OCI-LY1 (cell line): ENCODE measurements at regions not wholly inside any gene's neighbourhood (a gene's known extent, or its start where the extent isn't known, plus 50 kb on each side); places are given as distances from the start of the nearest gene placed in this dataset.

Source experiments
- H2AFZ ChIP-seq: fragments of 200-600 bp; sonication (generic), shearing (Covaris generic); 2 replicates; pipeline ENCODE4 v1.6.0; 2014; ENCODE audit warnings: antibody characterized with exemption, mild to moderate bottlenecking, low read length
- H3F3A ChIP-seq: fragments of 200-600 bp; sonication (generic), shearing (Covaris generic); 2 replicates; pipeline ENCODE4 v1.6.0; 2014; ENCODE audit warnings: mild to moderate bottlenecking, antibody characterized with exemption, low read length, moderate library complexity; ENCODE audit not compliant: insufficient read depth
- H3K27ac ChIP-seq: fragments of 200-600 bp; sonication (generic); 2 replicates; pipeline ENCODE4 v1.5.1; 2014; ENCODE audit warnings: low read length, mixed run types, mild to moderate bottlenecking, low read depth; ENCODE audit not compliant: poor library complexity, severe bottlenecking
- H3K27me3 ChIP-seq: fragments of 200-600 bp; sonication (generic); 2 replicates; pipeline ENCODE4 v1.6.0; 2014; ENCODE audit warnings: antibody characterized with exemption, mild to moderate bottlenecking, low read length, moderate library complexity; ENCODE audit not compliant: insufficient read depth
- H3K36me3 ChIP-seq: fragments of 200-600 bp; sonication (generic); 2 replicates; pipeline ENCODE4 v1.6.1; 2014; ENCODE audit warnings: mild to moderate bottlenecking, antibody characterized with exemption, low read length, moderate library complexity, mixed read lengths; ENCODE audit not compliant: insufficient read depth
- H3K4me1 ChIP-seq: fragments of 200-600 bp; sonication (generic); 2 replicates; pipeline ENCODE4 v1.5.1; 2014; ENCODE audit warnings: mild to moderate bottlenecking, low read length, moderate library complexity; ENCODE audit not compliant: insufficient read depth, severe bottlenecking
- H3K4me2 ChIP-seq: fragments of 200-600 bp; sonication (generic), shearing (Covaris generic); 2 replicates; pipeline ENCODE4 v1.6.1; 2014; ENCODE audit warnings: low read length
- H3K4me3 ChIP-seq: fragments of 200-600 bp; sonication (generic); 2 replicates; pipeline ENCODE4 v1.5.1; 2014; ENCODE audit warnings: low read length, low read depth, mild to moderate bottlenecking, mixed read lengths; ENCODE audit not compliant: poor library complexity, severe bottlenecking
- H3K79me2 ChIP-seq: fragments of 200-600 bp; shearing (Covaris generic); 2 replicates; pipeline ENCODE4 v1.6.1; 2016; ENCODE audit warnings: mixed run types, low read length, mixed read lengths; ENCODE audit not compliant: insufficient read depth
- H3K9ac ChIP-seq: fragments of 200-600 bp; sonication (generic), shearing (Covaris generic); 2 replicates; pipeline ENCODE4 v1.6.1; 2014; ENCODE audit warnings: mild to moderate bottlenecking, low read length, mixed read lengths
- H3K9me2 ChIP-seq: fragments of 200-600 bp; sonication (generic), shearing (Covaris generic); 2 replicates; pipeline ENCODE4 v1.6.1; 2014; ENCODE audit warnings: low read depth, mild to moderate bottlenecking, low read length, mixed read lengths
- H3K9me3 ChIP-seq: fragments of 200-600 bp; shearing (Covaris generic); 2 replicates; pipeline ENCODE4 v1.6.1; 2014; ENCODE audit warnings: low read length, mixed read lengths
- H4K20me1 ChIP-seq: fragments of 200-600 bp; sonication (generic), shearing (Covaris generic); 2 replicates; pipeline ENCODE4 v1.6.0; 2016; ENCODE audit warnings: mild to moderate bottlenecking, low read length; ENCODE audit not compliant: insufficient read depth
- CTCF ChIP-seq: fragments of 200-600 bp; sonication (generic), shearing (Covaris generic); IDR thresholded peaks from 2 replicates; pipeline ENCODE4 v1.5.1; 2017; ENCODE audit warnings: mild to moderate bottlenecking, antibody characterized with exemption, low read length, moderate library complexity, mixed read lengths
- EZH2 ChIP-seq: fragments of 200-600 bp; sonication (generic), shearing (Covaris generic); IDR thresholded peaks from 2 replicates; pipeline ENCODE4 v1.8.0; 2017; ENCODE audit warnings: borderline replicate concordance, mixed run types, mild to moderate bottlenecking, antibody characterized with exemption, low read length, moderate library complexity, mixed read lengths

GRCh38 chr14:55948399-55948798, 169.8 kb upstream of the PELI2 start:
- H3K79me2 ChIP-seq = no peaks in the 10 kb centered on the region
- no peaks in the 10 kb centered on the region for H3F3A ChIP-seq
- no peaks in the 10 kb centered on the region for H3K36me3 ChIP-seq
- H3K9ac ChIP-seq = no peak overlapping the region
- no peak overlapping the region for H3K27ac ChIP-seq
- H4K20me1 ChIP-seq = no peaks in the 10 kb centered on the region
- no peaks in the 10 kb centered on the region for H3K4me1 ChIP-seq
- H3K9me3 ChIP-seq = no peaks in the 10 kb centered on the region
- TF ChIP-seq CTCF = no peak
- TF ChIP-seq EZH2 = no peak
- no peak overlapping the region for H2AFZ ChIP-seq
- no peaks in the 10 kb centered on the region for H3K9me2 ChIP-seq
- H3K4me2 ChIP-seq = no peak overlapping the region
- no peaks in the 10 kb centered on the region for H3K27me3 ChIP-seq
- no peak overlapping the region for H3K4me3 ChIP-seq

- TF ChIP-seq CTCF (no peak), EZH2 (no peak)
- H3K9me2 ChIP-seq = no peaks in the 10 kb centered on the region
- H3K9ac ChIP-seq = no peak overlapping the region
- no peaks in the 10 kb centered on the region for H3K36me3 ChIP-seq
- no peak overlapping the region for H3K27ac ChIP-seq
- H4K20me1 ChIP-seq = no peaks in the 10 kb centered on the region
- no peak overlapping the region for H3K4me3 ChIP-seq
- no peaks in the 10 kb centered on the region for H3K27me3 ChIP-seq
- no peak overlapping the region for H3K4me2 ChIP-seq
- H3F3A ChIP-seq = no peaks in the 10 kb centered on the region
- H2AFZ ChIP-seq = no peak overlapping the region
- H3K4me1 ChIP-seq = no peaks in the 10 kb centered on the region
- no peaks in the 10 kb centered on the region for H3K79me2 ChIP-seq
- no peaks in the 10 kb centered on the region for H3K9me3 ChIP-seq
Observed at GRCh38 chr14:55949708-55950107, 168.5 kb upstream of the PELI2 start.

- Histone ChIP-seq H2AFZ (no peak overlapping the region), H3K9me2 (no peaks in the 10 kb centered on the region), H3K9ac (no peak overlapping the region), H3F3A (no peaks in the 10 kb centered on the region), H3K4me3 (no peak overlapping the region), H3K36me3 (no peaks in the 10 kb centered on the region), H4K20me1 (no peaks in the 10 kb centered on the region), H3K27me3 (no peaks in the 10 kb centered on the region), H3K4me1 (no peaks in the 10 kb centered on the region), H3K27ac (no peak overlapping the region), H3K79me2 (no peaks in the 10 kb centered on the region), H3K4me2 (no peak overlapping the region), H3K9me3 (no peaks in the 10 kb centered on the region)
- no peak for TF ChIP-seq EZH2
- TF ChIP-seq CTCF = no peak
Observed at GRCh38 chr14:55950135-55950534, 168.1 kb upstream of the PELI2 start.
